Upper lobe of right lung (tissue), 1 donor: ENCODE measurements at regions not wholly inside any gene's neighbourhood (a gene's known extent, or its start where the extent isn't known, plus 50 kb on each side); places are given as distances from the start of the nearest gene placed in this dataset.
A peak's percentile ranks its signal among the peaks of the same experiment; 100 is the strongest.

Experiments used
- ATAC-seq: fragments of 200-7000 bp; cut with Tn5 transposase; one replicate; pipeline ENCODE4 v1.9.1; 2020; ENCODE audit warnings: mild to moderate bottlenecking, moderate library complexity
- DNase-seq: peaks from one replicate; pipeline ENCODE4 v3.0.0-alpha.2; 2020
- H3K27ac ChIP-seq: fragments of 200-600 bp; one replicate; pipeline ENCODE4 v1.8.0; 2022
- H3K27me3 ChIP-seq: fragments of 200-600 bp; one replicate; pipeline ENCODE4 v1.8.0; 2022; ENCODE audit warnings: mild to moderate bottlenecking
- H3K36me3 ChIP-seq: fragments of 200-600 bp; one replicate; pipeline ENCODE4 v1.8.0; 2022
- H3K4me1 ChIP-seq: fragments of 200-600 bp; one replicate; pipeline ENCODE4 v1.8.0; 2022
- H3K4me3 ChIP-seq: fragments of 200-600 bp; one replicate; pipeline ENCODE4 v1.8.0; 2022; ENCODE audit warnings: mild to moderate bottlenecking
- H3K9me3 ChIP-seq: fragments of 200-600 bp; one replicate; pipeline ENCODE4 v1.8.0; 2022
- intact Hi-C: fragments of 100-400 bp; cut with DNase I; formaldehyde crosslinking; loops from one replicate; pipeline ENCODE4 v1.11.0; 2022
- TF ChIP-seq, protein P1 (sequence below): fragments of 200-600 bp; IDR thresholded peaks from one replicate; pipeline ENCODE4 v1.8.0; 2022; ENCODE audit warnings: antibody characterized with exemption
- donor health status: DM: no; HTN: yes; CAD: no; lungs with severe emphysema.

DNA sequence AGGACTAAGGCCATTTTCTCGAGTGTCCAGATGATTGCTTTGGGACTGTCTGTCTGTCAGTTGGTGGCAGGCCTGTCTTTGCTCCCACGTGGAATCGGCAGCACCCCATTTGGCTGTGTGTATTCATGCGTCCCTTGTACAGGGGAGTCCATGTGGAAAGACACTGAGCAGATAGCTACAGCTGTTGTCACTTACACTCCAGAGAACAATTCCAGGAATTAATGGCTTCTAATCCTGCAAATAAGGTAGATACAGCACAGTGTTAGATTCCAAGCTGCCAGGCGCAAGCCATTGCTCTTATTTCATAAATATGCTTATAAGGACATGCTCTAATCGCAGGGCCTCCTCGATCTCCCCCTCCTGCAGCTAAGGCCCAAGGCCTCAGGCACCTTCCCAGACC, 208.8 kb downstream of the VRK1 start:
- no peaks in the 10 kb centered on the region for H3K4me1 ChIP-seq

GRCh38 chr14:97010491-97011160, 213.4 kb downstream of the VRK1 start:
- intact Hi-C loops: no loop called here
- Histone ChIP-seq H3K4me3 (no peak overlapping the region), H3K4me1 (no peaks in the 10 kb centered on the region), H3K36me3 (no peaks in the 10 kb centered on the region), H3K27ac (no peak overlapping the region), H3K27me3 (no peaks in the 10 kb centered on the region), H3K9me3 (no peaks in the 10 kb centered on the region)
- TF ChIP-seq, protein P1, sequence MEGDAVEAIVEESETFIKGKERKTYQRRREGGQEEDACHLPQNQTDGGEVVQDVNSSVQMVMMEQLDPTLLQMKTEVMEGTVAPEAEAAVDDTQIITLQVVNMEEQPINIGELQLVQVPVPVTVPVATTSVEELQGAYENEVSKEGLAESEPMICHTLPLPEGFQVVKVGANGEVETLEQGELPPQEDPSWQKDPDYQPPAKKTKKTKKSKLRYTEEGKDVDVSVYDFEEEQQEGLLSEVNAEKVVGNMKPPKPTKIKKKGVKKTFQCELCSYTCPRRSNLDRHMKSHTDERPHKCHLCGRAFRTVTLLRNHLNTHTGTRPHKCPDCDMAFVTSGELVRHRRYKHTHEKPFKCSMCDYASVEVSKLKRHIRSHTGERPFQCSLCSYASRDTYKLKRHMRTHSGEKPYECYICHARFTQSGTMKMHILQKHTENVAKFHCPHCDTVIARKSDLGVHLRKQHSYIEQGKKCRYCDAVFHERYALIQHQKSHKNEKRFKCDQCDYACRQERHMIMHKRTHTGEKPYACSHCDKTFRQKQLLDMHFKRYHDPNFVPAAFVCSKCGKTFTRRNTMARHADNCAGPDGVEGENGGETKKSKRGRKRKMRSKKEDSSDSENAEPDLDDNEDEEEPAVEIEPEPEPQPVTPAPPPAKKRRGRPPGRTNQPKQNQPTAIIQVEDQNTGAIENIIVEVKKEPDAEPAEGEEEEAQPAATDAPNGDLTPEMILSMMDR: no peak
- ATAC-seq (no peak), DNase-seq (no peak)

More for the DNA sequence above, 208.8 kb downstream of the VRK1 start:
- intact Hi-C loops: no loop called here
- no peak overlapping the region for H3K4me3 ChIP-seq
- no peaks in the 10 kb centered on the region for H3K9me3 ChIP-seq
- H3K27ac ChIP-seq: no peak overlapping the region
- TF ChIP-seq, protein P1: no peak
- DNase-seq (no peak), ATAC-seq (no peak)
- H3K36me3 ChIP-seq: no peaks in the 10 kb centered on the region
- no peaks in the 10 kb centered on the region for H3K27me3 ChIP-seq

GRCh38 chr14:97013878-97014277, 216.7 kb downstream of the VRK1 start:
- H3K9me3 ChIP-seq: no peaks in the 10 kb centered on the region

DNA sequence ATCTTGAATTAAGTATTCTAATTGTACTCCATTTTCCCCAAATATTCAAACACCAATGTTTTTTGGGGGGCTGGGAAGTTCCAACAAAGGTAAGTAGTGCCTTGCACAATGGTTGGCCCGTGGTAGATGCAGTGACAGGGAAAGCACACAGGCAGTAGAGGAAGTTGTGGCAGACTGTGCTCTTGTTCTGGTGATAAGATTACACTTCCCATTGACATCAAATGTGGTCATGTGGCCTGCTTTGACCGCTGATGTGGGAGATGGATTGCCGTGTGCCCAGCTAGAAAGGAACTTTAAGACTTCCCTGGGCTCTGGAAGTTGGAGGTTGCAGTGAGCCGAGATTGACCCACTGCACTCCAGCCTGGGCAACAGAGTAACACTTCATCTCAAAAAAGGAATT, 223.8 kb downstream of the VRK1 start:
- Histone ChIP-seq H3K4me3 (no peak overlapping the region), H3K27me3 (peaks cover 15% of the 10 kb centered on the region), H3K9me3 (no peaks in the 10 kb centered on the region), H3K4me1 (no peaks in the 10 kb centered on the region), H3K27ac (no peak overlapping the region), H3K36me3 (no peaks in the 10 kb centered on the region)
- DNase-seq: no peak
- peak; percentile 71 for ATAC-seq
- TF ChIP-seq, protein P1: no peak
- intact Hi-C loops: no loop called here

More at GRCh38 chr14:97013878-97014277, 216.7 kb downstream of the VRK1 start:
- no peak for ATAC-seq
- TF ChIP-seq, protein P1: no peak
- Histone ChIP-seq H3K4me3 (no peak overlapping the region), H3K27me3 (no peaks in the 10 kb centered on the region), H3K4me1 (no peaks in the 10 kb centered on the region), H3K27ac (no peak overlapping the region), H3K36me3 (no peaks in the 10 kb centered on the region)
- no peak for DNase-seq
- intact Hi-C loops: no loop called here

DNA sequence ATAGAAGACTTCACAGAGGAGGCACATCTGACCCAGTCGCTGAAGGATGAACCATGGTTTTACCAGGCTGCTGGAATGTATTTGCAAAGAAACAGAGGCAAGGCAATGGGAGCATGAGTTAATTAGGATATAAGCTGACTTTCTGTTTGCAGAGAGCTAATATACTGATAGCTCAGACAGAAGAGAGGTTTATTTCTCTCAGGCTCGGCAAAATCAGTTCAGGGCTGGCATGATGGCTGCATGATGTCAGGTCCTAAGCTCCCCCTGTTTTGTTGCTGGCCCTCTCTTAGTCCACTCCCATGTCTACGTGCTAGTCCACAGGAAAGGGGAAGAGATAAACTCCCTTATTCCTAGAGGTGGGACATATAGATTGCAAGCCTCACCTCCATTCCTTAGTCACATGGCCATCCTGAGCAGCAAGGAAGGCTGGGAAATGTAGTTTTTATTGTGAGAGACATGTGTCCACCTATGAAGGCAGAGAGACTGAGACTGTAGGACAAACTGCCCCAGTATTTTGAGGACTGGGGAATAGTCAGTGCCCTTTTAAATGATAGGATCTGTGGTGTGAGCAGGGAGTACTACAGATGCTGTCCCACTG, 224.5 kb downstream of the VRK1 start:
- Histone ChIP-seq H3K9me3 (no peaks in the 10 kb centered on the region), H3K27me3 (peaks cover 20% of the 10 kb centered on the region), H3K27ac (no peak overlapping the region), H3K36me3 (no peaks in the 10 kb centered on the region), H3K4me1 (no peaks in the 10 kb centered on the region), H3K4me3 (no peak overlapping the region)
- DNase-seq (no peak), ATAC-seq (no peak)
- intact Hi-C loops: no loop called here
- TF ChIP-seq, protein P1: no peak
